22Rv1 (cell line): ENCODE measurements at regions not wholly inside any gene's neighbourhood (a gene's known extent, or its start where the extent isn't known, plus 50 kb on each side); places are given as distances from the start of the nearest gene placed in this dataset.

Experiments
- H3K27ac ChIP-seq: fragments of 450-650 bp; 2 replicates; pipeline ENCODE4 v1.5.1; 2017
- CTCF ChIP-seq: fragments of 450-650 bp; IDR thresholded peaks from 2 replicates; pipeline ENCODE4 v1.5.1; 2017; ENCODE audit warnings: mild to moderate bottlenecking
- ZFX ChIP-seq: fragments of 450-650 bp; IDR thresholded peaks from 2 replicates; pipeline ENCODE4 v1.6.1; 2017; ENCODE audit warnings: antibody characterized with exemption, borderline replicate concordance

- no peak overlapping the region for H3K27ac ChIP-seq
- TF ChIP-seq CTCF: no peak
- TF ChIP-seq ZFX: no peak
Observed at GRCh38 chr12:114876968-114877680, 193.1 kb upstream of the TBX3 start.

GRCh38 chr12:114875313-114875712 lies 191.3 kb upstream of the TBX3 start:
- TF ChIP-seq ZFX (no peak), CTCF (no peak)

GRCh38 chr12:114873656-114874055 lies 189.7 kb upstream of the TBX3 start:
- no peak overlapping the region for H3K27ac ChIP-seq
- TF ChIP-seq ZFX: no peak
- TF ChIP-seq CTCF: no peak

More at GRCh38 chr12:114875313-114875712, 191.3 kb upstream of the TBX3 start:
- no peak overlapping the region for H3K27ac ChIP-seq

GRCh38 chr12:114868995-114869834 lies 185.2 kb upstream of the TBX3 start:
- no peak overlapping the region for H3K27ac ChIP-seq
- TF ChIP-seq ZFX (no peak), CTCF (no peak)

GRCh38 chr12:114866331-114866730 lies 182.4 kb upstream of the TBX3 start:
- no peak for TF ChIP-seq CTCF
- TF ChIP-seq ZFX: no peak
- H3K27ac ChIP-seq: no peak overlapping the region

GRCh38 chr12:114864837-114865551 lies 181.0 kb upstream of the TBX3 start:
- no peak for TF ChIP-seq ZFX
- no peak overlapping the region for H3K27ac ChIP-seq

- TF ChIP-seq CTCF (no peak), ZFX (no peak)
- H3K27ac ChIP-seq: no peak overlapping the region
Observed at GRCh38 chr12:114863911-114864310, 179.9 kb upstream of the TBX3 start.
